Natural killer cell (primary cell): ENCODE measurements at regions not wholly inside any gene's neighbourhood (a gene's known extent, or its start where the extent isn't known, plus 50 kb on each side); places are given as distances from the start of the nearest gene placed in this dataset.

ENCODE experiments used
- ATAC-seq, 3 donors: fragments of 150-1000 bp in 2 of 3; fragments of 200-7000 bp in 1 of 3; cut with Tn5 transposase; 1 replicate in 1 of 3; 2 replicates in 2 of 3; pipeline ENCODE4 v1.10.0; 2021; ENCODE audit warnings: mild to moderate bottlenecking in 2 of 3, moderate library complexity in 2 of 3
- DNase-seq, 2 donors: peaks; one replicate each; pipeline versions ENCODE4 v3.0.0 to v3.0.0-alpha.2; 2013 to 2021; ENCODE audit warnings: mixed read lengths in 1 of 2
- H3K27ac ChIP-seq: one replicate; pipeline ENCODE4 v1.5.1; 2013; ENCODE audit warnings: mild to moderate bottlenecking, low read length
- H3K27me3 ChIP-seq: one replicate; pipeline ENCODE4 v1.6.1; 2013; ENCODE audit warnings: low read length; ENCODE audit not compliant: control insufficient read depth, insufficient read depth
- H3K36me3 ChIP-seq: one replicate; pipeline ENCODE4 v1.6.1; 2013; ENCODE audit warnings: low read length; ENCODE audit not compliant: control insufficient read depth, insufficient read depth
- H3K4me1 ChIP-seq: one replicate; pipeline ENCODE4 v1.6.1; 2013; ENCODE audit warnings: low read length; ENCODE audit not compliant: control insufficient read depth, insufficient read depth
- H3K4me3 ChIP-seq: one replicate; pipeline ENCODE4 v1.5.1; 2013; ENCODE audit warnings: low read length
- H3K9me3 ChIP-seq: one replicate; pipeline ENCODE4 v1.6.1; 2013; ENCODE audit warnings: low read length; ENCODE audit not compliant: control insufficient read depth, insufficient read depth
- H3K27ac Mint-ChIP-seq, 2 donors: one replicate each; pipeline ENCODE4 v1.8.0; 2022; ENCODE audit warnings: mild to moderate bottlenecking in 2 of 2, mixed read lengths in 2 of 2, moderate library complexity in 1 of 2
- H3K27me3 Mint-ChIP-seq, 2 donors: one replicate each; pipeline ENCODE4 v1.8.0; 2022; ENCODE audit warnings: low read depth in 2 of 2, mixed read lengths in 2 of 2
- H3K36me3 Mint-ChIP-seq: one replicate; pipeline ENCODE4 v1.8.0; 2022; ENCODE audit warnings: mixed read lengths
- H3K4me1 Mint-ChIP-seq, 2 donors: one replicate each; pipeline ENCODE4 v1.8.0; 2022; ENCODE audit warnings: mixed read lengths in 2 of 2
- H3K4me3 Mint-ChIP-seq: one replicate; pipeline ENCODE4 v1.8.0; 2022; ENCODE audit warnings: mild to moderate bottlenecking, moderate library complexity, mixed read lengths
- H3K9me3 Mint-ChIP-seq, 2 donors: one replicate each; pipeline ENCODE4 v1.8.0; 2022; ENCODE audit warnings: mixed read lengths in 2 of 2
- WGBS: methylation state at CpG from one replicate; pipeline ENCODE4 v1.1.7; 2013; ENCODE audit warnings: missing lambda C conversion rate; ENCODE audit not compliant: insufficient coverage; 5-methylcytosine and 5-hydroxymethylcytosine counted together
- intact Hi-C: fragments of 100-400 bp; cut with micrococcal nuclease; formaldehyde crosslinking; loops from one replicate; pipeline ENCODE4 v1.14.2; 2022
- TF ChIP-seq, protein P1 (sequence below): fragments of 200-600 bp; IDR thresholded peaks from one replicate; pipeline ENCODE4 v1.8.0; 2022; ENCODE audit warnings: antibody characterized with exemption

DNA sequence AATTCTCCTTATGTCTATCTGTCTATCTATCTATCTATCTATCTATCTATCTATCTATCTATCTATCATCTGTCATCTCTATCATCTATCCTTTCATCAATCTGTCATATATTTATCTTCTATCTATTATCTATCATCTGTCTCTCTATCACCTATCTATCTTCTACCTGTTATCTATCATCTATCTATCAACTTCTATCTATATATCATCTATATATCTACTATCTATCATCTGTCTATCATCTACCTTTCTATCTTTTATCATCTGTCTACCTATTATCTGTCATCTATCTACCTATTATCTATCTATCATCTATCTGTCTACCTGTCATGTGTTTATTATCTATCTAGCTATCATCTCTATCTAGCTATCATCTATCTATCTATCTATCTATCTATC, 124.7 kb upstream of the C1orf174 start:
- no peak for ATAC-seq
- Histone ChIP-seq H3K27me3 (no peaks in the 10 kb centered on the region), H3K4me1 (no peaks in the 10 kb centered on the region), H3K36me3 (no peaks in the 10 kb centered on the region), H3K9me3 (no peaks in the 10 kb centered on the region), H3K4me3 (no peak overlapping the region), H3K27ac (no peak overlapping the region)
- Mint-ChIP-seq H3K27ac (no peak overlapping the region), H3K4me1 (no peaks in the 10 kb centered on the region), H3K36me3 (no peaks in the 10 kb centered on the region), H3K27me3 (peaks cover 9 to 15% of the 10 kb centered on the region in 2 donors), H3K9me3 (no peaks in the 10 kb centered on the region), H3K4me3 (no peak overlapping the region)
- TF ChIP-seq, protein P1, sequence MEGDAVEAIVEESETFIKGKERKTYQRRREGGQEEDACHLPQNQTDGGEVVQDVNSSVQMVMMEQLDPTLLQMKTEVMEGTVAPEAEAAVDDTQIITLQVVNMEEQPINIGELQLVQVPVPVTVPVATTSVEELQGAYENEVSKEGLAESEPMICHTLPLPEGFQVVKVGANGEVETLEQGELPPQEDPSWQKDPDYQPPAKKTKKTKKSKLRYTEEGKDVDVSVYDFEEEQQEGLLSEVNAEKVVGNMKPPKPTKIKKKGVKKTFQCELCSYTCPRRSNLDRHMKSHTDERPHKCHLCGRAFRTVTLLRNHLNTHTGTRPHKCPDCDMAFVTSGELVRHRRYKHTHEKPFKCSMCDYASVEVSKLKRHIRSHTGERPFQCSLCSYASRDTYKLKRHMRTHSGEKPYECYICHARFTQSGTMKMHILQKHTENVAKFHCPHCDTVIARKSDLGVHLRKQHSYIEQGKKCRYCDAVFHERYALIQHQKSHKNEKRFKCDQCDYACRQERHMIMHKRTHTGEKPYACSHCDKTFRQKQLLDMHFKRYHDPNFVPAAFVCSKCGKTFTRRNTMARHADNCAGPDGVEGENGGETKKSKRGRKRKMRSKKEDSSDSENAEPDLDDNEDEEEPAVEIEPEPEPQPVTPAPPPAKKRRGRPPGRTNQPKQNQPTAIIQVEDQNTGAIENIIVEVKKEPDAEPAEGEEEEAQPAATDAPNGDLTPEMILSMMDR, result no peak
- no peak for DNase-seq
- intact Hi-C loops, result no loop called here

DNA sequence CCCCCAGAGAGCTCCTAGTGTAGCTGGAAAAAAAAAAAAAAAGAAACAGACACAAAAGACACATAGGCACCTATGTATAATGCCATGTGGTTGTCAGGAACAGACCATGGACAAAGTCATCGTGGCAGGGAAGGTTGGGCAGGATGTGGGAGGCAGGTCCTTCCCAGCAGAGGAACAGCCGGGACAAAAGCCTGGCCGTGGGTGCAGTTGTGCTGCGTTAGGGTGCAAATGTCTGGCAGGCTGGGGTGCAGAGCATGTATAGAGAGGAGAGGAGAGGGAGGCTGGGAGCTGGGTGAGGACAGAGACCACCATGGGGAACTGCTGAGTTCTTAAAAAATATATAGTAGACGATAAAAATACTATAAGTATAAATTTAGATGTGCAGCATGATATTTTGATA, 125.7 kb upstream of the C1orf174 start:
- no peak overlapping the region for H3K4me3 ChIP-seq
- intact Hi-C loops, result no loop called here
- Mint-ChIP-seq H3K9me3 (no peaks in the 10 kb centered on the region), H3K36me3 (no peaks in the 10 kb centered on the region), H3K27ac (no peak overlapping the region), H3K27me3 (peaks cover 8 to 20% of the 10 kb centered on the region in 2 donors), H3K4me3 (no peak overlapping the region), H3K4me1 (no peaks in the 10 kb centered on the region)
- DNase-seq, result no peak
- no peaks in the 10 kb centered on the region for H3K36me3 ChIP-seq
- no peaks in the 10 kb centered on the region for H3K27me3 ChIP-seq
- TF ChIP-seq, protein P1, result no peak
- no peak overlapping the region for H3K27ac ChIP-seq
- WGBS, result 63% methylated on average over 5 of the region's 5 CpGs
- ATAC-seq, result no peak
- no peaks in the 10 kb centered on the region for H3K4me1 ChIP-seq
- no peaks in the 10 kb centered on the region for H3K9me3 ChIP-seq

- 73% methylated on average over 11 of the region's 11 CpGs for WGBS
- no peak overlapping the region for H3K27ac Mint-ChIP-seq
Observed at GRCh38 chr1:4027008-4027407, 126.9 kb upstream of the C1orf174 start.

More at GRCh38 chr1:4027008-4027407, 126.9 kb upstream of the C1orf174 start:
- no peaks in the 10 kb centered on the region for H3K9me3 ChIP-seq
- H3K27me3 Mint-ChIP-seq, result peaks cover 11 to 30% of the 10 kb centered on the region in 2 donors
- no peak overlapping the region for H3K4me3 ChIP-seq
- no peaks in the 10 kb centered on the region for H3K36me3 ChIP-seq
- no peaks in the 10 kb centered on the region for H3K4me1 ChIP-seq
- peak overlapping the region; percentile 2 for H3K27ac ChIP-seq
- intact Hi-C loops, result no loop called here
- ATAC-seq (no peak), DNase-seq (no peak)
- peaks cover 0 to 2% of the 10 kb centered on the region in 2 donors for H3K9me3 Mint-ChIP-seq
- no peak overlapping the region for H3K4me3 Mint-ChIP-seq
- H3K27me3 ChIP-seq, result no peaks in the 10 kb centered on the region
- H3K36me3 Mint-ChIP-seq, result no peaks in the 10 kb centered on the region
- TF ChIP-seq, protein P1, result no peak
- H3K4me1 Mint-ChIP-seq, result no peaks in the 10 kb centered on the region
